DND-41 (cell line): ENCODE measurements at regions not wholly inside any gene's neighbourhood (a gene's known extent, or its start where the extent isn't known, plus 50 kb on each side); places are given as distances from the start of the nearest gene placed in this dataset.

Experiments used
- EZH2 ChIP-seq: IDR thresholded peaks from 3 replicates; pipeline ENCODE4 v1.6.1; 2012; ENCODE audit warnings: borderline replicate concordance, low read depth, mild to moderate bottlenecking, moderate library complexity, low read length, inconsistent platforms; ENCODE audit not compliant: severe bottlenecking
- TF ChIP-seq, protein P1 (sequence below): IDR thresholded peaks from 2 replicates; pipeline ENCODE4 v1.5.1; 2012; ENCODE audit warnings: borderline replicate concordance, low read length, moderate library complexity, mild to moderate bottlenecking; ENCODE audit not compliant: poor library complexity, severe bottlenecking; ENCODE audit errors: extremely low read depth

DNA sequence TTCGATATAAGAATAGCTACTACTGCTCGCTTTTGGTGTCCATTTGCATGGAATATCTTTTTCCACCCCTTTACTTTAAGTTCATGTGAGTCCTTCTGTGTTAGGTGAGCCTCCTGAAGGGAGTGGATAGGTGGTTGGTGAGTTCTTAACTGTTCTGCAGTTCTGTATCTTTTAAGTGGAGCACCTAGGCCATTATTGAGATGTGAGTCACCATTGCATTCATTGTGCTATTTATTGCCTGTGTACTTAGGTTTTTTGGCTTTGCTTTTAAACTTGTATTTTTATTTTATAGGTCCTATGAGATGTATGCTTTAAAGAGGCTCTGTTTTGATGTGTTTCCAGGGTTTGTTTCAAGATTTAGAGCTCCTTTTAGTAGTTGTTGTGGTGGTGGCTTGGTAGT lies 1430.8 kb downstream of the REEP3 start:
- TF ChIP-seq, protein P1, sequence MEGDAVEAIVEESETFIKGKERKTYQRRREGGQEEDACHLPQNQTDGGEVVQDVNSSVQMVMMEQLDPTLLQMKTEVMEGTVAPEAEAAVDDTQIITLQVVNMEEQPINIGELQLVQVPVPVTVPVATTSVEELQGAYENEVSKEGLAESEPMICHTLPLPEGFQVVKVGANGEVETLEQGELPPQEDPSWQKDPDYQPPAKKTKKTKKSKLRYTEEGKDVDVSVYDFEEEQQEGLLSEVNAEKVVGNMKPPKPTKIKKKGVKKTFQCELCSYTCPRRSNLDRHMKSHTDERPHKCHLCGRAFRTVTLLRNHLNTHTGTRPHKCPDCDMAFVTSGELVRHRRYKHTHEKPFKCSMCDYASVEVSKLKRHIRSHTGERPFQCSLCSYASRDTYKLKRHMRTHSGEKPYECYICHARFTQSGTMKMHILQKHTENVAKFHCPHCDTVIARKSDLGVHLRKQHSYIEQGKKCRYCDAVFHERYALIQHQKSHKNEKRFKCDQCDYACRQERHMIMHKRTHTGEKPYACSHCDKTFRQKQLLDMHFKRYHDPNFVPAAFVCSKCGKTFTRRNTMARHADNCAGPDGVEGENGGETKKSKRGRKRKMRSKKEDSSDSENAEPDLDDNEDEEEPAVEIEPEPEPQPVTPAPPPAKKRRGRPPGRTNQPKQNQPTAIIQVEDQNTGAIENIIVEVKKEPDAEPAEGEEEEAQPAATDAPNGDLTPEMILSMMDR = no peak
- no peak for TF ChIP-seq EZH2
